ENCODE measurements at regions not wholly inside any gene's neighbourhood (a gene's known extent, or its start where the extent isn't known, plus 50 kb on each side); places are given as distances from the start of the nearest gene placed in this dataset.

- TF ChIP-seq CTCF (IDR thresholded peaks at IDR 0.05; ENCODE audit: low read depth, low read length) (no peak), EZH2phosphoT487 (IDR thresholded peaks at IDR 0.05; ENCODE audit: low read depth) (no peak)
These were observed 452.5 kb downstream of the RAP2B start for GRCh38 chr3:153614563-153614962.
